HG03378 (cell line): ENCODE measurements at regions not wholly inside any gene's neighbourhood (a gene's known extent, or its start where the extent isn't known, plus 50 kb on each side); places are given as distances from the start of the nearest gene placed in this dataset.
"Not testable (repeated sequence)": the region's sequence is repeated elsewhere in the genome, so short reads cannot be mapped to it uniquely, and the experiment has no call there.

Experiments used
- ATAC-seq: cut with Tn5 transposase; IDR thresholded peaks from one replicate; pipeline ENCODE4 v1.9.1; 2021; ENCODE audit warnings: mild to moderate bottlenecking, moderate library complexity; ENCODE audit not compliant: unreplicated experiment

GRCh38 chr14:105941226-105942166, 415.1 kb downstream of the TMEM121 start:
- ATAC-seq: no peak

GRCh38 chr14:105942725-105943124, 416.3 kb downstream of the TMEM121 start:
- ATAC-seq: not testable (repeated sequence)

- no peak for ATAC-seq
Measured at GRCh38 chr14:105943973-105944602, 417.7 kb downstream of the TMEM121 start.

GRCh38 chr14:105944632-105945610, 418.5 kb downstream of the TMEM121 start:
- no peak for ATAC-seq

GRCh38 chr14:105945896-105946295, 419.5 kb downstream of the TMEM121 start:
- no peak for ATAC-seq

- ATAC-seq: no peak
Measured at GRCh38 chr14:105947599-105947998, 421.2 kb downstream of the TMEM121 start.

- ATAC-seq: not testable (repeated sequence)
Measured at GRCh38 chr14:105948955-105949354, 422.6 kb downstream of the TMEM121 start.

- not testable (repeated sequence) for ATAC-seq
Measured at GRCh38 chr14:105950364-105950892, 424.0 kb downstream of the TMEM121 start.

- ATAC-seq: no peak
Measured at GRCh38 chr14:105951399-105951798, 425.0 kb downstream of the TMEM121 start.

- ATAC-seq: no peak
Measured at GRCh38 chr14:105952222-105952621, 425.8 kb downstream of the TMEM121 start.

- no peak for ATAC-seq
Measured at GRCh38 chr14:105952826-105953225, 426.4 kb downstream of the TMEM121 start.

GRCh38 chr14:105961625-105962024, 435.2 kb downstream of the TMEM121 start:
- not testable (repeated sequence) for ATAC-seq

- ATAC-seq: no peak
Measured at GRCh38 chr14:105962532-105962931, 436.1 kb downstream of the TMEM121 start.

- ATAC-seq: no peak
Measured at GRCh38 chr14:105968291-105968690, 441.9 kb downstream of the TMEM121 start.

- ATAC-seq: not testable (repeated sequence)
Measured at GRCh38 chr14:105969026-105969425, 442.6 kb downstream of the TMEM121 start.

- not testable (repeated sequence) for ATAC-seq
Measured at GRCh38 chr14:105970821-105971220, 444.4 kb downstream of the TMEM121 start.

GRCh38 chr14:105971593-105972500, 445.5 kb downstream of the TMEM121 start:
- ATAC-seq: no peak

GRCh38 chr14:105974902-105975301, 448.5 kb downstream of the TMEM121 start:
- no peak for ATAC-seq

- ATAC-seq: no peak
Measured at GRCh38 chr14:105978618-105979295, 452.4 kb downstream of the TMEM121 start.
